ENCODE measurements at regions not wholly inside any gene's neighbourhood (a gene's known extent, or its start where the extent isn't known, plus 50 kb on each side); places are given as distances from the start of the nearest gene placed in this dataset.

DNA sequence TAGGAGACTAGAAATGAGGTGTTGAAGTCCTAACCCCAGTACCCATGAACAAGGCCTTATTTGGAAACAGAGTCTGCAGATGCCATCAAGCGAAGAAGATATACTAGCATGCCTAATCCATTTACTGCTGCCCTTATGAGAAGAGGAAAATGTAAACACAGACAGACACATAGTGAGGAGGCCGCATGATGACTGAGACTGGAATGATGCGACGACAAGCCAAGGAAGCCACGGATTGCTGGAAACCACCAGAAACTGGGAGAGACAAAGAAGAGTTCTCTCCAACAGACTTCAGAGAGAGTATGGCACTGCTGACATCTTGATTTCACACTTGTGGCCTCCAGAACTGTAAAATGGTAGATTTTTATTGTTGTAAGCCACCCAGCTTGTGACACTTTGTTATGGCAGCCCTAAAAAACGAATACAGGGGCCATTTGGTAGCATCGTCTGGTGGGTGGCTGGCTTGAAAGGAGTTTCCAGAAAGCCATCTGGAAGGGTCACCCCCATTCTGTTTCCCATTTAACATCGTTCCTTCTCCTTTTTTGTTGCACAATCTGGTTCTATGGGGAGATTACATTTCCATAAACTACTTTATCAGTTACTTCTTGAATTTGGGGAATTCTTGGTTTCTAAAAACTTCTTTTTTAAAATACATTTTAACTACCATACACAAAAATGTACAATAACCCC, 193.1 kb downstream of the HSD17B3 start:
- TF ChIP-seq, protein P1, sequence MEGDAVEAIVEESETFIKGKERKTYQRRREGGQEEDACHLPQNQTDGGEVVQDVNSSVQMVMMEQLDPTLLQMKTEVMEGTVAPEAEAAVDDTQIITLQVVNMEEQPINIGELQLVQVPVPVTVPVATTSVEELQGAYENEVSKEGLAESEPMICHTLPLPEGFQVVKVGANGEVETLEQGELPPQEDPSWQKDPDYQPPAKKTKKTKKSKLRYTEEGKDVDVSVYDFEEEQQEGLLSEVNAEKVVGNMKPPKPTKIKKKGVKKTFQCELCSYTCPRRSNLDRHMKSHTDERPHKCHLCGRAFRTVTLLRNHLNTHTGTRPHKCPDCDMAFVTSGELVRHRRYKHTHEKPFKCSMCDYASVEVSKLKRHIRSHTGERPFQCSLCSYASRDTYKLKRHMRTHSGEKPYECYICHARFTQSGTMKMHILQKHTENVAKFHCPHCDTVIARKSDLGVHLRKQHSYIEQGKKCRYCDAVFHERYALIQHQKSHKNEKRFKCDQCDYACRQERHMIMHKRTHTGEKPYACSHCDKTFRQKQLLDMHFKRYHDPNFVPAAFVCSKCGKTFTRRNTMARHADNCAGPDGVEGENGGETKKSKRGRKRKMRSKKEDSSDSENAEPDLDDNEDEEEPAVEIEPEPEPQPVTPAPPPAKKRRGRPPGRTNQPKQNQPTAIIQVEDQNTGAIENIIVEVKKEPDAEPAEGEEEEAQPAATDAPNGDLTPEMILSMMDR (optimal IDR thresholded peaks at IDR 0.05 in 1 of 3, IDR thresholded peaks at IDR 0.05 in 1 of 3, conservative IDR thresholded peaks at IDR 0.05 in 1 of 3; ENCODE audit: extremely low read depth in 1 of 3, insufficient read depth in 2 of 3, low read length in 3 of 3), result no peak
- TF ChIP-seq EZH2 (IDR thresholded peaks at IDR 0.05; ENCODE audit: low read length), result no peak

Measured in keratinocyte (primary cell).